ENCODE measurements at regions not wholly inside any gene's neighbourhood (a gene's known extent, or its start where the extent isn't known, plus 50 kb on each side); places are given as distances from the start of the nearest gene placed in this dataset.

DNA sequence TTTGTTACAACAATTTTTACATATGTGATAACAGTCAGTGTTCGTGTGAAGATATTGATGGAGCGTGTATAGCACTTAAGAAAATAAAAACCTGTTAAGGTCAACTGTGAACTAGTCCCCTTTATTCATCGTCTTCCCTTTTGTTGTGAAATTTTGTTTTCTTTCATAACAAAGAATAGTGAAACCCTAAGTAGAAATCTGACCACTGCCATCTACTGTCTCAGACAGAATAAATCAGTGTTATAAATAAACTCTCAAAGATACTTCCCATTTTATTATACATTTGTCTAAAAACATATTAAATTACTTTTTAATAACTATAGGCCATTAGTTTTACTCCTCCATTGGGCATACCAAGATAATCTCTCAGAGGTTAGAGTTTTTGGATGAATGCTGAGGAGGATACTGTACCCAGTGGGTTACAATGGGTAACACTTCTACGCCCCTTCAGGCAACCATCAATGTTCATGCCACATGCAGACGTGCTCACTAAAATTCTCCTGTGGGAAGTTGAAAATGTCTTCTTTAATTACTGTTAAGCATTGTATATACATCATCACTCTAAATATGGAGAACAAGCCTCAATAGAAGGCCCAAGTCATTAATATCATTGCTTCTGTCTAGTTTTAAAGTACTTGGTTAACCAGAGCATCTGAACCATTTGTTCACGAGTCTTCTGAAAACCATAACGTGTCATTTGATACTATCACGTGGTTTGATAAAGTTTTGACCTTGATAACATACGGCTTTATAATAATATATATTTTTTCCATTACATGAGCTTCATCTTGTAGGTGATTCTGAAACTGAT lies 171.2 kb downstream of the TMA16 start:
- Histone ChIP-seq H3K27me3 (no peaks in the 10 kb centered on the region), H3K4me3 (no peak overlapping the region), H3K36me3 (no peaks in the 10 kb centered on the region), H3K9me3 (no peaks in the 10 kb centered on the region), H3K27ac (no peak overlapping the region), H3K4me1 (no peaks in the 10 kb centered on the region)
- intact Hi-C loops (cut with DNase I) = no loop called here
- no peak for DNase-seq (ENCODE audit: extremely low spot score in 2 of 2)
- TF ChIP-seq POLR2AphosphoS5 (IDR thresholded peaks at IDR 0.05; ENCODE audit: insufficient read depth in 1 of 2, low read depth in 1 of 2) (no peak), POLR2A (IDR thresholded peaks at IDR 0.05) (no peak)
- TF ChIP-seq, protein P1, sequence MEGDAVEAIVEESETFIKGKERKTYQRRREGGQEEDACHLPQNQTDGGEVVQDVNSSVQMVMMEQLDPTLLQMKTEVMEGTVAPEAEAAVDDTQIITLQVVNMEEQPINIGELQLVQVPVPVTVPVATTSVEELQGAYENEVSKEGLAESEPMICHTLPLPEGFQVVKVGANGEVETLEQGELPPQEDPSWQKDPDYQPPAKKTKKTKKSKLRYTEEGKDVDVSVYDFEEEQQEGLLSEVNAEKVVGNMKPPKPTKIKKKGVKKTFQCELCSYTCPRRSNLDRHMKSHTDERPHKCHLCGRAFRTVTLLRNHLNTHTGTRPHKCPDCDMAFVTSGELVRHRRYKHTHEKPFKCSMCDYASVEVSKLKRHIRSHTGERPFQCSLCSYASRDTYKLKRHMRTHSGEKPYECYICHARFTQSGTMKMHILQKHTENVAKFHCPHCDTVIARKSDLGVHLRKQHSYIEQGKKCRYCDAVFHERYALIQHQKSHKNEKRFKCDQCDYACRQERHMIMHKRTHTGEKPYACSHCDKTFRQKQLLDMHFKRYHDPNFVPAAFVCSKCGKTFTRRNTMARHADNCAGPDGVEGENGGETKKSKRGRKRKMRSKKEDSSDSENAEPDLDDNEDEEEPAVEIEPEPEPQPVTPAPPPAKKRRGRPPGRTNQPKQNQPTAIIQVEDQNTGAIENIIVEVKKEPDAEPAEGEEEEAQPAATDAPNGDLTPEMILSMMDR (IDR thresholded peaks at IDR 0.05) = no peak

DNA sequence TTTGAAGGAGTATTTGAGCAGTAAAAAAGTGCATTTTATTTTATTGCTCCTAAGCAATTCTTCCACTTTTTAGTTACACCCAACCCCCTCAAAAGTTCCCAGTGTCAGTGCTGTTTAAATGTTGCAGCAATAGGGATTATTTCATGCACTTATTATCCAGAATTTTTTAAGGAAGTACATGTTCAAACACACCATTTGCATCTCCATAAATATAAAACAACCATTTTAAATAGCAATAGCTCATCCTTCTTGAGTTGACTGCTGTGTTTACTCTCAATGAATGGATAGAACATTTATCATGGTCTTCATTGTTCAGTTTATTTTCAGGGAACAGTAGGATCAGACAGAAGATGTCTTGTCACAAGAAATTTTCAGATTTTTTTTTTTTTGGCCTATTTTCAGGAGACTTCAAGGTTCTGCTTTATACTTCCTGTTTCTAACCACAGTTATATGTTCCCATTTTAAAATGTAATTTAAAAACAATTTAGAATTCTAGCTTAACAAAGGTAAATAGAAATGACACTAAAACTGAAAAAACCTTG lies 171.9 kb downstream of the TMA16 start:
- Histone ChIP-seq H3K27me3 (no peaks in the 10 kb centered on the region), H3K27ac (no peak overlapping the region), H3K36me3 (no peaks in the 10 kb centered on the region), H3K4me3 (no peak overlapping the region), H3K9me3 (no peaks in the 10 kb centered on the region), H3K4me1 (no peaks in the 10 kb centered on the region)
- DNase-seq (ENCODE audit: extremely low spot score in 2 of 2) = no peak
- intact Hi-C loops (cut with DNase I) = no loop called here
- TF ChIP-seq POLR2AphosphoS5 (IDR thresholded peaks at IDR 0.05; ENCODE audit: insufficient read depth in 1 of 2, low read depth in 1 of 2) = no peak
- TF ChIP-seq POLR2A (IDR thresholded peaks at IDR 0.05) = no peak
- TF ChIP-seq, protein P1 (IDR thresholded peaks at IDR 0.05) = no peak

DNA sequence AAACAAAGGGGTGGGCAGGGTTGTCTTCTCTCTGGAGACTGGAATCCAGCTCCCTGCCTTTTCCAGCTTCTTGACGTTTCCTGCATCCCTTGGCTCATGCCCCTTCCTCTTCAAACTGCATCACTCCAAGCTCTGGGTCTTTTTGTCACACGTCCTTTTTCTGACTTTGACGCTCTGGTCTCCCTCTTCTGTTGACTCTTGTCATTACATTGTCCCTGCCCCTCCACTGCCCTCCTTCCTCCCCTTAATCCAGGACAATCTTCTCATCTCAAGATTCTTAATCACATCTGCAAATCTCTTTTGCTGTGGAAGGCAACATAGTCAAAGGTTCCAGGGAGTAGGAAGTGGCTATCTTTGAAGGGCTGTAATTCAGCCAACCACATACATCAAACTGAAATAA lies 178.3 kb downstream of the TMA16 start:
- no peaks in the 10 kb centered on the region for H3K9me3 ChIP-seq
- no peak overlapping the region for H3K4me3 ChIP-seq
- intact Hi-C loops (cut with DNase I) = no loop called here
- no peak overlapping the region for H3K27ac ChIP-seq
- H3K36me3 ChIP-seq = no peaks in the 10 kb centered on the region
- no peak for DNase-seq (ENCODE audit: extremely low spot score in 2 of 2)
- H3K27me3 ChIP-seq = no peaks in the 10 kb centered on the region
- TF ChIP-seq, protein P1 (IDR thresholded peaks at IDR 0.05) = no peak
- TF ChIP-seq POLR2A (IDR thresholded peaks at IDR 0.05) (no peak), POLR2AphosphoS5 (IDR thresholded peaks at IDR 0.05; ENCODE audit: insufficient read depth in 1 of 2, low read depth in 1 of 2) (no peak)
- H3K4me1 ChIP-seq = no peaks in the 10 kb centered on the region

DNA sequence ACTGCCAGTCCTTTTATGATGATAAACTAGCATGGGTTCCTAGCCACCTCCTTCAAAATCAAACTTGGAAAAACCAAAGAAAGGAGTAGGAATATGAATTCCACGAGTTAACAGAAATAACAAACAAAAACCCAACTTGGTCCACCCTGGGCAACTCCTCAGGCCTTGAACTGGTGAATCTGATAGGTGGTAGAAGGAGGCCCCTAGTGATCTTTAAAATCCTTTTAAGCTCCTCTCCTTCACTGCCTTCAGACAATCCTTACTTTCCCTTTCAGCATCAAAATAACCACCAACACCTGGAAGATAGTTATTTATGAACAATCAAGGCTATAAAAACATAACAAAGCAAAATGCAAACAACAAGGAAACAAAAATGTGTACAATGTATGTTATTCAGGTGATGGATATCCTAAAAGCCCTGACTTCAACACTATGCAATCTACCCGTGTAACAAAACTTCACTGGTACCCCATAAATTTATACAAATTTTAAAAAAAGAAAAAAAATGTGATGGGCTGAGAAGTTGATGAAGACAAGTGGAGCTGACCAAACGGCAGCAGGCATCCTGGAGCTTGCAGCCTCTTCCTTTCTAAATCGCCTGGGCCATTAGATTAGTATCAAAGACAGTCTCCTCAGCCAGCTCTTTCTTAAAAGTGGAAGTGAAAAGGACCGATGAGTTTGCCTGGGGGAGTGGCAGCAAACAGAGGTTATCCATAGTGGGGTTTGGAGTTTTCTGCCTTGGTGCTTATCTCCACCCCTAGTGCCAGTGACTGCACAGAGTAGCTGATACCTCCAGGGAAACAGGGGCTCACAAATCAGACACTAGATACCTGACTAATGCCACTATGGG lies 179.6 kb downstream of the TMA16 start:
- intact Hi-C loops (cut with DNase I) = no loop called here
- Histone ChIP-seq H3K27ac (no peak overlapping the region), H3K9me3 (no peaks in the 10 kb centered on the region), H3K27me3 (no peaks in the 10 kb centered on the region), H3K36me3 (no peaks in the 10 kb centered on the region), H3K4me3 (no peak overlapping the region), H3K4me1 (no peaks in the 10 kb centered on the region)
- TF ChIP-seq, protein P1 (IDR thresholded peaks at IDR 0.05) = no peak
- no peak for TF ChIP-seq POLR2AphosphoS5 (IDR thresholded peaks at IDR 0.05; ENCODE audit: insufficient read depth in 1 of 2, low read depth in 1 of 2)
- TF ChIP-seq POLR2A (IDR thresholded peaks at IDR 0.05) = no peak
- no peak for DNase-seq (ENCODE audit: extremely low spot score in 2 of 2)

Measured in vagina (tissue), 2 donors.